ENCODE measurements at regions not wholly inside any gene's neighbourhood (a gene's known extent, or its start where the extent isn't known, plus 50 kb on each side); places are given as distances from the start of the nearest gene placed in this dataset.

DNA sequence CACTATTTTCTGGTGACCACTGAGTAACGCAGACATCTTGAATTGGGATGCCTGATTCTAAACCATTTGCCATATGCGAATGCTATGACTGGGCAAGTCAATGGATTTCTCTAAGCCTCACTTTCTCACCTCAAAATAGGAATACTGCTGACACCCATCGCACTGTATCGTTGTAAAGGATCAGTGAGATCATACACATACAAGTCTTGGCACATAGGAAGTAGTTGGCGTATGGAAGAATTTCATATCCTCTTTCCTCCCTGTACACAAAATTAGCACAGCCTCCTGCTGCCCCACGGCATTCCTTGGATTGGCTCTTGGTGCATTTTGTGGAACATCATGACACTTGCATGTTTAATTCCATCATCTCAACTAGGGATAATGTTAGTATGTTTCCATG is 366.9 kb downstream of the CMPK2 start:
- no peak for DNase-seq (ENCODE audit: low spot score)
- intact Hi-C loops (cut with DNase I): no loop called here

DNA sequence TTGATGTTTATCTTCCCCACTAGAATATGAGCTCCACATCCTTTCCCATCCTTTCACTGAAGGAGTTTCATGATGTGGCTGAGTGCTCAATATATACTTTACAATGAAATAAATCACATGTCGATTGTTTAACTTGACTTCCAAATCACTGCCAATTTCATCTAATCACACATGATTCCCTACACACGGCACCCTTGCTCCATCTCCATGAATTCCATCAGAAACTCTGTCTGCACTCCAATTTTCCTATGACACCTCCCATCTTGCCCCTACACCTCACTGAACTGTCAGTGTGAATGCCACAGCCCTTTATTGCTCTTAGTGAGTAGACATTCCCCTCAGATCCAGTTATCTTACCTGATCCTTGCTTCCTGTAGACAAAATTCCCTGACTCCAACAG is 366.0 kb downstream of the CMPK2 start:
- no peak for DNase-seq (ENCODE audit: low spot score)
- intact Hi-C loops (cut with DNase I): no loop called here

DNA sequence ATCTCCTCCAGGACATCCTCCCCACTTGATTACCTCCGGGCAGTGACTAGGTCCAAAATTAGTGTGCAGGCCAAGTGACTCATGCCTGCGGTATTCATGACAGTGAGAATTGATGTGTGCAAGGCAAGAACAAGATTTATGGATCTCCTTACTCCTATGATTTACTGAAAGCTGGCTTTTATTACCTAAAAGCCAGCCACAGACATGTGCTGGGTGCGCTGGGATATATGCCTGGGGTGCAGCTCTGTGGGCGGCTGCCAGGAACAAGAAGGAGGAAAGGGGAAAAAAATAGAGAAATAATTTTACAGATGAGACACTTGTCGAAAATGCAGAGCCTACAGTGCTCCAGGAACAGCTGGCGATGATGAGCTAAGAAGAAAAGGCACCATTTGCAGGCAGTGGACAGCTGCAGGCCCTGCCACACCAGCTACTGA is 359.3 kb downstream of the CMPK2 start:
- DNase-seq (ENCODE audit: low spot score): no peak
- intact Hi-C loops (cut with DNase I): no loop called here

DNA sequence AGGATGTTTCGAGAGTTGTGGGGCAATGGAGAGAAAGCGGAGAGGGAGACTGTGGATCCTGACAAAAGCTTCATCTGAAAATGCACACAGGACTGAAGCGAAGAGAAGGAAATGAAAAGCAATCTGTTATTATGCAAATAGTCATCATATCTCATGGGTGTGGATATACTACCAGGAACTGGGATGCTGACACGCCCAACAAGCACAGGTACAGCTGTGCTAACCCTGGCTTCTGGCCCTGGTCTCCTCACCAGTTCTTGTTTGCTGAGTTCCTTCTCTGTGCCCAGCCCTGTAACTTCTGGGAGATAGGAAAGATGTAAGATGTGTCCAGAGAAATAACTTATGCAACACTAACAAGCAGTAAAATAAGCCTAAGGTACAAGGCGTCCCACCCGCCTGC is 358.8 kb downstream of the CMPK2 start:
- intact Hi-C loops (cut with DNase I): no loop called here
- no peak for DNase-seq (ENCODE audit: low spot score)

DNA sequence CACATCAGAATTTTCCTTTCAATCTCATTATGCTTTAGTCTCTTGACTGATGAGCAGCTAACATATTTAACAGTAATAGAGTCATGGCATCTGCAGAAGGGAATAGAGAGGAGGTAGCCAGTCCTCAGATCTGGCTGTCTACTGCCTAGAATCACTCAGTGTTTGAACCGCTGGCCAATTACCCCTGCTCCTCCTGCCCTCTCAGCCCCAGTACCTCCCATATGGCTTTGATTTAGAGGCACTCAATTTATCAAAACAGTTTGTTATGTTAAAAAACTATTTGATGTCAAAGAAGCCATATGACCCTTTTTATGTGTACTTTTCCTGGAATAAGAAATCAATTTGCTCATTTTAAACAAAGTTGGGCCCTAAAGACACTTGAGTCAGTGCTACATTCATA is 355.2 kb downstream of the CMPK2 start:
- no peak for DNase-seq (ENCODE audit: low spot score)
- intact Hi-C loops (cut with DNase I): no loop called here

DNA sequence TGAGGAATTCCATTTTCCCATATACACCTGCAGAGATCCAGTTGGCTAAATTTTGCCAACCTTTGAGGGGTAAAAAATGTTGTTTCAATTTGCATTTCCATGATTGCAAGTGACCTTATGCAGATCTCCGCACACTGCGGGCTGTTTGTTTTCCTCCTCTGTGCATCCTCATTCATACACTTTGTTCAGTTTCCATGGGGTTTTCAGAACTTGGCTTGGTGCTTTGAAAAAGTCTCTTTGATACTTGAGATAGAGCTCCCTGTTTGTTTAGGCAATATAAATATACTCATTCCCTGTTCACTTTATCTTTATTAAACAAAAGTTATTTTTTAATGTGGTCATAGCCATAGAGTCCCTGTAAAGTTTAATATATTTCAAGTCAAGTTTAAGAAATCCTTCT is 353.1 kb downstream of the CMPK2 start:
- intact Hi-C loops (cut with DNase I): no loop called here
- no peak for DNase-seq (ENCODE audit: low spot score)

DNA sequence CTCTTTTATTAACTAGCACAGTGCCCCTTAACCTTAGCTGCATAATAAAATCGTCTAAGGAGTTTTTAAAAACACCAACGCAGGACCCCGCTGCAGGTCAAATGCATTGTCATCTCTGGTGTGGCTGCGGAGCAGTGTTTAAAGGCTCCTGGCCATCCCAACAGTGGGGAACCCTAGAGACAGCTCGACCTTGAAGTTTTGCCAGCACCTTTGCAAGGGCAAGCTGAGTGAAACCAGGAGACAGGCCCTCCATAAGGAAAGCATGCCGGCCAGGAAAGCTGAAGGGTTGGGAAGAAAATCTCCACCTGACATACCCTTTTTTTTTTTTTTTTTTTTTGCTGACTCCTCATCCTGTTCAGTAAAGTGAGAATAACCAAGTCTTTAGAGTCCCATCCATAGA is 349.0 kb downstream of the CMPK2 start:
- no peak for DNase-seq (ENCODE audit: low spot score)
- intact Hi-C loops (cut with DNase I): no loop called here

DNA sequence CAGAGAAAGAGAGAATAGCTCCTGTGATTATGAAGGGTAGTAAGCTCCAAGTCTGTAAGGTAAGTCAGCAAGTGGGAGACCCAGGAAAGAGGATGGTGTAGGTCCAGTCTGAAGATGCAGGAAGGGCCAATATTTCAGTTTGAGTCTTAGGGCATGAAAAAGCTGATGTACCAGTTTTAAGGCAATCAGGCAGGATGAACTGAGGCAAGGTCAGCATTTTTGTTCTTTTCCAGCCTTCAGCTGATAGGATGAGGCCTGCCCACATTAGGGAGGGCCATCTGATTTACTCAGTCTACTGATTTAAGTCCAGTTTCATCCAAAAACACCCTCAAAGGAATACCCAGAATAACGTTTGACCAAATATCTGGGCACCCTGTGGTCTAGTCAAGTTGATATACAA is 347.3 kb downstream of the CMPK2 start:
- DNase-seq (ENCODE audit: low spot score): no peak
- intact Hi-C loops (cut with DNase I): no loop called here

DNA sequence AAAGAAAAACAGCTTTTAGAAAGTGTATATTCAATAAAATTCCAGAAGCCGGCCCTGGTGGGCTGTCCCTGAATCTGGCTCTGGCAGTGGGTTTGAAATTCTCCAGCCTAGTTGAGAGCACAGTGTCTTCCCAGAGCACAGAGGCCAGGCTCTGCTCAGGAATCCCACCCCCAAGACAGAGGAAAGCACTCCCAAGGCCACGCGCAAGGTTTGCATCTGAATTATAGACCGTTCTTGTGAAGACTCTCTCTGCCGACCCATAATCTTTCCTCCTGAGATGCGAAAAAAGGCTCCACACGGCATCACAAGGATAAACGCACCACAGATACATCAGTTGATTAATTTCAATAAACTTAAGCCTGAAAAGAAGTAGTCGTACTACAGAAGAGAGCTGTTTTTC is 342.2 kb downstream of the CMPK2 start:
- intact Hi-C loops (cut with DNase I): no loop called here
- DNase-seq (ENCODE audit: low spot score): no peak

DNA sequence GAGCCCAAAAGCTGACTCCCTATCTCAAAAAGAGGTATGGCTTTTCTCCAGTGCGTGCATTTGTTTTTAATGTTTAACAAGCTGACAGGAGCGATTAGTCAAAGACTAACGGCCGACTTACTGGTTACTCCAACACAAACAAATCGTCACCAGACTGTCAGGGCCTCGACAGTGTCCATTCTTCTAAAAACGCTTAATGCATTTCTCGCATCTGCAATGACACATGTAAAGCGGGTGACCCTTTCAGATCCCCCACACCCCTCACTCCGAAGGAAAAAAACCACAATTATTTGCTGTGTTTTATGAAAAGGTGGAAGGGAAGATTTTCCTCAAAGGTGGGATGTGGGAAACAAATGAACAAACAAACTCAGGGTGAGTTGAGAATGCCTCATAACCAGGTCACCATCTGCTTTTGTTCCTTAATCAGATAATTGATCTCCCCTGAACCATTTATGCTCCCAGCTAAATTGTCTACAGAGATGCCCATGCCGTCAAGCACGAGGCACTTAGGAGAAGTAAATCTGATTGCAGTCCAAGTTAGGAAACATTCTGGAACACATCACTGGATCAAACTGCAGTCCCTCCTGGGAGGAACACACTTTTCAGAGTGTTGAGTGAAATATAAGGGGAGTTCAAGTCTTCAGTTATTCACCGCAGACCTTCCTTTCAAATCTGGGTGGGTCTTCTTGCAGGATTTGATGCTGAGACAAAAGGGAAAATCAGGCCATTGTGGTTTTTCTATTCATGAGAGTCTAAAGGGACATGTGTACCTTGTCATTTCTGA is 340.8 kb downstream of the CMPK2 start:
- intact Hi-C loops (cut with DNase I): no loop called here
- no peak for DNase-seq (ENCODE audit: low spot score)

DNA sequence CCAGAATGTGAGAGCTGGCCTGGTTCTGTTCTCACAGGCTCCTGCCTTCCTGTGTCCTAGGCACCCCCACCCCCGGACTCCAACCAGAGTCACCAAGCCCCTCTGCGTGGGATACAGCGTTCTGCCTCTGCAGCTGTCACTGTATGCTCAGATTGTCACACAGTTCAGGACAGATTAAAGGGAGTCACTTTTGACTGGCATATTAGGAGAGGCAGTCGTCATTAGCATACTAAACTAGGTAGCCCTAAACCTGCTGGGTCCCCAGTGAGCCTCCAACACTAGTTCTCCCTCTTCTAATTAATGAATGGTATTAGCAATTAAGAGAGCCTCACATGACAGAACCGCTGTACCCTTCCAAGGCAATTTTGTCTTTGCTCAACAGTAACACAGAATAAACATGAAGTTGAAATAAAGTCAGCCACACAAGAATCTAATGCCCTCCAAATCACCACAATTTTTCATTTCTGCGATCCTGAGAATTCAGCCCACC is 340.2 kb downstream of the CMPK2 start:
- no peak for DNase-seq (ENCODE audit: low spot score)
- intact Hi-C loops (cut with DNase I): no loop called here

DNA sequence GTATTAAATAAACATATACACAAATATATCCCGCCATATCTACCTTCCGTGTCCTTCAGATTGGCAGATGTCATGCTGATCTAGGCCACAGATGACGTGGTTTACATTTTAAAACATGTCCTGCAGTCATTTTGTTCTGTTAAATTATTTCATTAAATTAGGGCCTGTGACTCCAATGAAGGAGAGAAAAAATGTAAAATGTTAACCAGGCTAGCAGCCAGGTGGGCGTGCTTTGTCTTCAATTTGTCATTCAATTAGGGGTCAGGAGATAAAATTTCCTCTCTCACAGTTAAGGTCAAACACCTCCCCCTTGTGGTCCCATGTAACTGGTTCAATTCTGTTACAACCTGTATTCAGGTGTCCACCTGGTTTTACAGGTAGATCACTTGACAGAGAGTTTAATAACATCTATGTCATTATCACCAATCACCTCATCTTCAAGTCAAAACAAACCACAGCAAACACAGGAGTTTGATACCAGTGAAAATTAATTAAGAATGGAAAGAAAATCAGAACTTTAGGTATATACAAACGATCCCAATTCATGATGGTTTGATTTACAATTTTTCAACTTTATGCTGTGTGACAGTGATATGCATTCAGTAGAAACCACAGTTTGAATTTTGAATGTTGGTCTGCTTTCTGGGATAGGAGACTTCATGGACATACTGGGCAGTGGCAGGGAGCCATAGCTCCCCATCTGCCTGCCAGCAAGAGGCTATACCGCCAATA is 339.4 kb downstream of the CMPK2 start:
- intact Hi-C loops (cut with DNase I): no loop called here
- no peak for DNase-seq (ENCODE audit: low spot score)

DNA sequence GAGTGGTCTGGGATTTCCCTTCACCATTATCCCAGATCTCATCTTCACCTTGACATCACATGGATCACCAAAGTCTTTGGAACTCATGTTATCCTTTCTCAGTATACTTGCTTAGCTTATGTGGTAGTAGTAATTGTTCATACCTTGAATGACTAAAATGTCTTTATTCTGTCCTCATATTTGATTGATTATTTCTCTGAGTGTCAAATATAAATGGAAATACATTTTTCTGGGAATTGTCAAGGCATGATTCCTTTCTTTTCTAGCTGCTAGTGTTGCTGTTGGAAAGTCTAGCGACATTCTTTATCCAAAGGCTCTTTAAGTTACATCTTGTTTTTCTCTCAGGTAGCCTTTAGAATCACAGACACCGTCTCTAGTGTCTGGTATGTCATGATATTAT is 334.4 kb downstream of the CMPK2 start:
- no peak for DNase-seq (ENCODE audit: low spot score)
- intact Hi-C loops (cut with DNase I): no loop called here

DNA sequence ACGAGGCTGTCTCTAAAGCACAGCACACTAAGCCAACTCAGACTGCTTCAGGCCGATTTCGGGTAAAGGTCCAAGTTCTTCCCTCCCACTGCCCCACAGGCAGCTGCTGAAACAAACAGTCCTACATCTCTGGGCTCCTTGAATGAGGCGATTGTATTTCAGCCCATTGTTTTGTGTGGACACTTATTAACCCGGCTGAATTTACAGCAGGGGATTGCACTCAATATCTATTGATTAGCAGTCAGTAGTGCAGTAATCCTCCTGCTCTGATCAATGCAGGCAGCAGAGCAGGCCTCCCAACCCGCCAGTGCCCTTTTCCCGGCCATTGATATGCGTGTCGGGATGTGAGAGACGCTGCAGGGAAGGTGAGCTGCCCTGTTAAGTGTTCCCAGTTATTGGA is 330.1 kb downstream of the CMPK2 start:
- intact Hi-C loops (cut with DNase I): no loop called here

DNA sequence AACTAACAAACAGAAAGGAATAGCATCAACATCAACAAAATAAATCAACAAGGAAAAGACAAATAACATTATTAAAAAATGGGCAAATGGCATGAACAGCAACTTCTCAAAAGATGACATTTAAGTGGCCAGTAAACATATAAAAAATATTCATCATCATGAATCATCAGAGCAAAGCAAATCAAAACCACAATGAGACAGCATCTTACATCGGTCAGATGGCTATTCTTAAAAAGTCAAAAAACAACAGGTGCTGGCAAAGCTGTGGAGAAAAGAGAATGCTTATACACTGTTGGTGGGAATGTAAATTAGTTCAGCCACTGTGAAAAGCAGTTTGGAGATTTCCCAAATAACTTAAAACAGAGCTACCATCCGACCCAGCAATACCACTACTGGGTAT is 327.1 kb downstream of the CMPK2 start:
- no peak for DNase-seq (ENCODE audit: low spot score)
- intact Hi-C loops (cut with DNase I): no loop called here

More for the DNA sequence above, 330.1 kb downstream of the CMPK2 start:
- DNase-seq (ENCODE audit: low spot score): no peak

DNA sequence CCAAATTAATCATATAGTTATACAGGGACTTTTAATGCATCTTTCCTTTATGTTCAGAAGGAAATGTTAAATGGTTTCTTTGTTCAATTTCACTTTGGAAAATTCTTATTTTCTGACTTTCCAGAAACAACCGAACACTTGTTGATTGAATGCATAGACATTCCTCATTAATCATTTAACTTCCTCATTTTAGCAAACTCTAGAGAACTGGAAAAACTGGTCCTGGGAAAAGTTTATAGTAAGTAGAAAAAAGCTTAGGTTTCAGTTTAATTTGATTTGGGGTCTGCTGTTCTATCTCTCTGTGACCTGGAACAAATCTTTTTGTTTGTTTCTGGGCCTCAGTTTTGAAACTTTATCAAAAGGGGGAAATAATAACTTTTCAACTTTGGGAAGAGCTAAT is 320.4 kb downstream of the CMPK2 start:
- intact Hi-C loops (cut with DNase I): no loop called here
- DNase-seq (ENCODE audit: low spot score): no peak

DNA sequence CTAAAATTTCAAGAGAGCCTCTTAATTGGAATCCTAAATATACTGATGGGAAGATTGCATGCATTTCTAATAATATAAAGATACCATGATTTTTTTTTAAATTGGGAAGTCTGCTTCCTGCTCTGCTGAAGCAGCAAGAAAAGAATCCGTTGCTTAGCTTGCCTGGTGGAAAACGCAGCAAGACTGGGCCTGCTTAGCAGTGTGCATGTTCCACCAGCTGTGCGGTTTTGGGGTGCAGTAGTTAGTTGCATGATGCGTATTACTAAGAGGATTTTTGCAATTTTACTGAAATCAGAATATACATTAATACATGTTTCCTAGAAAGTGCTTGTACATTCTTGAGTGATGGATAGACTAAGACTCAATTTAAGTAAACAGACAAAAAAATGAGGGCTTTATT is 319.9 kb downstream of the CMPK2 start:
- intact Hi-C loops (cut with DNase I): no loop called here

DNA sequence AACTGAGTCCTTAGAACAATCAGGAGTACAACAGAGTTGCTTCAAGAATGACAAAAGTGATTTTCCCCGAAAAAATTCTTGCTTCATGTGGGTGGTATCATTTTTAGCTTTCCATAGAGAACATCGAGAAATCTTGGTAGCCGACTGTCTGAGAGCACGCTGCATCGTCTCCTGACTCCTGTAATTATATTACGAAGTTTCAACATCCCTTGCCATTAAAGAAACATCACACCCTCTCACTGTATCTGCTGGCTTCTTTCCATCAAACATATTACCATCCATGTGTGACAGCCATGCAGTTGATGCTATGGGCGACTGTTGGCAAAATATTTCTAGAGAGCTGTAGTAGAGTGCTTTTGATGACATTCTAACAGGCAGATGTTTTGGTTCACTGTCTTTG is 311.2 kb downstream of the CMPK2 start:
- intact Hi-C loops (cut with DNase I): no loop called here

More for the DNA sequence above, 319.9 kb downstream of the CMPK2 start:
- DNase-seq (ENCODE audit: low spot score): no peak

DNA sequence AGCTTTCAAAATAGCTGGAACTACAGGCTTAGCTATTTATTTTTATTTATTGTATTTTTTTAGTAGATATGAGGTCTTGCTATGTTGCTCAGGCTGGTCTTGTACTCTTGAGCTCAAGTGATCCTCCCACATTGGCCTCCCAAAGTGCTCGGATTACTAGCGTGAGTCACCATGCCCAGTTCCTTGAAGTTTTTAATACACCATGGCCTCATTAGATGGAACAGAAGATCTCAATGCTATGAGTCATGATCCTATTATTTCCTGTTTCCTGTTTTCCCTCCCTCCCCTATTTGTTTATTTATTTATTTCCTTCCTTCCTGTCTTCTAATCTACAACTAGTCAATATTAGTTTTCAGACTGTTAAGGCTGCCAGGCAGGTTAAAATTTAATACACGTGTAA is 309.0 kb downstream of the CMPK2 start:
- no peak for DNase-seq (ENCODE audit: low spot score)
- intact Hi-C loops (cut with DNase I): no loop called here

More for the DNA sequence above, 311.2 kb downstream of the CMPK2 start:
- DNase-seq (ENCODE audit: low spot score): no peak

DNA sequence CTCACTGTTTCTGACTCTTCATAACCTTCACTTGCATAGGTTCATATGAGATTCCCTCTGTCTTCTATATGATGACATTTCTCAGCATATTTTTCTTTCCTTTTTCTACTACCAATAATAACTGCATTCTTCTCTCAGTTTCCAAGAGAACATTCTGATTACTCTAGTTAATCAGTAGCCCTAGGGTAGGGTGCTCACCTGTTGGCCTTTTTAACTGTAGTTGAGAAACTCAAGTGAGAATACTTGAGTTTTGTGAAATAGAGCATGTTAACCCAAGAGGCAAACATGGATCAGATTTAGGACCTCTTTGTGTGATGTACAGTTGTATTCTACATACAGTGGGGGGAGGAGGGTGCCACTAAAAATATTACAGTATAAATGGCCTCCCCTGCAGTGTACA is 308.0 kb downstream of the CMPK2 start:
- DNase-seq (ENCODE audit: low spot score): no peak
- intact Hi-C loops (cut with DNase I): no loop called here

DNA sequence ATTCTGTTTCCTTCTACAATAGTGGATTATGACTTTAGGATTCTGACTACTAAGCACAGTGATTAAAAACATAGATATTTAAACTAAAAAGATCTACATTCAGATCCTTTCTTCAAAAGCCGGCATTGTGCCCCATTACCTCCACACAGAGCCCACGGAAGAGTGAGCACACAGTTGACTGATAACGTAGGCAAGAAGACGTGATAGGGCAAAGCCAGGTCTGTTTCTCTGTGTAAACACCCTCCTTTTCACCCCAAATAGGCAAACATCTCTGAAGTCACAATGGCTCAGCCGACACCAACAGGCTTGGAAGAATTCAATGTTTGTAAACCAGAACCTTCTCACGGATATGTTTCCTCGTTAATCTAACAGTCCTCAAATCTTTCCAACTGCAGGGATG is 302.9 kb downstream of the CMPK2 start:
- intact Hi-C loops (cut with DNase I): no loop called here
- DNase-seq (ENCODE audit: low spot score): no peak

All from posterior vena cava (tissue), 2 donors.